DMS 273 (cell line): ENCODE measurements at regions not wholly inside any gene's neighbourhood (a gene's known extent, or its start where the extent isn't known, plus 50 kb on each side); places are given as distances from the start of the nearest gene placed in this dataset.
"Not testable (repeated sequence)": the region's sequence is repeated elsewhere in the genome, so short reads cannot be mapped to it uniquely, and the experiment has no call there.

Experiments used
- DNase-seq: peaks from one replicate; lab custom pipeline; 2025; ENCODE audit not compliant: unreplicated experiment; lab: John Stamatoyannopoulos, UW

GRCh38 chr17:77798031-77798430, 160.5 kb upstream of the TNRC6C start:
- DNase-seq, result no peak

- DNase-seq, result no peak
These were observed 160.0 kb upstream of the TNRC6C start for GRCh38 chr17:77798481-77798880.

- DNase-seq, result peak; percentile 61
These were observed 157.7 kb upstream of the TNRC6C start for GRCh38 chr17:77800816-77801215.

DNA sequence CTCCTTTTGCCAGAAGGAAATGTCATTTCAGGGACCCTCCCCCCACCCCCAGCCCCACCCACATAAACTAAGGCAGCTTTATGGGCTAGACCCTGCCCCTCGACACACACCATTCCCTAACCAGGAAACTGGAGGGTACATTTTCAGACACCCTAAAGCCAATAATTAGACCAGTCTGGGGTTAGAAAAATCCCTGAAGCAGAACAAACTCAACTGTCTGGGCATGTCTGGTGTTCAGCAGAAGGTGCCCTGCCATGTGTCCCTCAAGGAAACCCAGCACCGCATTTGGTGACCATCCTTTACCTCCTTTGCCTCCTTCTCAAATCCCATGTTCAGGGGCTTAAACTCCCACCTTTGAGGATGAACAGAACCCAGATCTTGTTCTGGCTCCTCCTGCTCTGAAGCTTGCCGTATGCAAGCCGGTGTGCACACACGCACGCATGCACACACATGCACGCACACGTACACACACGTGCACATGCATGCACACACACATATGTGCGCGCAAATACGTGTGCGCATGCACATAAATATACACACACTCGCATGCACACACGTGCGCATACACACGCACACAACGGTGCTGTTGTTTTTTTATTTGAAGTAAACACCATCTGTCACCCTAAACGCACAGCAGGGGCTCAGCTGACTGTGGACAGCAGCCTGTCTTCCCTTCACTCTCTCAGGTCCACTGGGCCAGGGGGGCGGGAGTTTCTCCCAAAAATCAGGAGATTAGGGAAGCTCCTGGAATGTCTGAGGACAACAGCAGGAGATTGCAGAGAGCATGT, 156.8 kb upstream of the TNRC6C start:
- peak; percentile 88 for DNase-seq

GRCh38 chr17:77802333-77802615, 156.2 kb upstream of the TNRC6C start:
- DNase-seq, result peak; percentile 88

GRCh38 chr17:77802811-77803220, 155.7 kb upstream of the TNRC6C start:
- DNase-seq, result peak; percentile 88

DNA sequence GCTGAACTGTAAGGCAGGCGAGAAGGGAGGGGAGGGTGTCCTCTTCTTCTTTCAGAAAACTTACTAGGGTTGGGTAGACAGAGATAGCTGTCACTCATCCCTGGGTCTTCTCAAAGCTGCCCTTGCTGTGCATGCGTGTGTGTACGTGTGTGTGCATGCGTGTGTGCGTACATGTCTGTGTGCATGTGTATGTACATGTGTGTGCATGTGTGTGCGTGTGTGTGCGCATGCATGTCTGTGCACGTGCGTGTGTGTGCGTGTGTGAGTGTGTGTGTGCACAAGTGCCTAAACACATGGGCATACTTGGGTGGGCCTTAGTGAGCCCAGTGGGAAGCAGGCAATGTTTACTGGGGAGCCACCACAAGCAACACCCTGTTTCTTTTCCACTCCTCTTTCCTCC, 154.8 kb upstream of the TNRC6C start:
- no peak for DNase-seq

DNA sequence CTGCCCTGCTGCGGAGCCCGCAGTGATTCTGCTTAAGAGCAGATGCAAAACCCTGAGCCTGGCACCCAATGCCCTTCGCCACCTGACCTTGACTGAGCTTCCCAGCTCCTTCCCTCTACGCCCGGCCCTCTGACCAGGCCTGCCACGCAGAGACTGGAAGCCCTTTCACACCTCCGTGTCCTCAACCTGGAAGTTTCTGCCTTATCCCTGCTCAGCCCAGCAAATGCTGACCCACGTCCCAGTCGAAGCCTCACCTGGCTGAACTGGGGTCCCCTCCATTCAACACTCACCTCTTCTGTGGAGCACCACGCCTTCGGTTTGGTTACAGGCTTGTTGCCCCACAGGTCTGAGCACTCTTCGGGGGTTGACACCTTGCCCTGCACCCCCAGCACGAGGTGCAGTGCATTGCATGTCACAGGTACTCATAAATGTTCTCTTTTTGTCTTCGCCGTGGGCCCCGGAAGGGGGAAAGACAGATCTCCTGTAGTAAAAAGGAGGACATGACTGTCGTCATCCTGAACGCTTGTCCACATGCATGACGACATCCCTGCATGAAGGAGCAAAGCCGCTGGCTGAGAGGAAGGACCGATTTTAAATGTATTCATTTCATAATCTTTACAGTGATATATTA, 153.6 kb upstream of the TNRC6C start:
- DNase-seq, result no peak

- DNase-seq, result not testable (repeated sequence)
These were observed 152.5 kb upstream of the TNRC6C start for GRCh38 chr17:77805970-77806369.

DNA sequence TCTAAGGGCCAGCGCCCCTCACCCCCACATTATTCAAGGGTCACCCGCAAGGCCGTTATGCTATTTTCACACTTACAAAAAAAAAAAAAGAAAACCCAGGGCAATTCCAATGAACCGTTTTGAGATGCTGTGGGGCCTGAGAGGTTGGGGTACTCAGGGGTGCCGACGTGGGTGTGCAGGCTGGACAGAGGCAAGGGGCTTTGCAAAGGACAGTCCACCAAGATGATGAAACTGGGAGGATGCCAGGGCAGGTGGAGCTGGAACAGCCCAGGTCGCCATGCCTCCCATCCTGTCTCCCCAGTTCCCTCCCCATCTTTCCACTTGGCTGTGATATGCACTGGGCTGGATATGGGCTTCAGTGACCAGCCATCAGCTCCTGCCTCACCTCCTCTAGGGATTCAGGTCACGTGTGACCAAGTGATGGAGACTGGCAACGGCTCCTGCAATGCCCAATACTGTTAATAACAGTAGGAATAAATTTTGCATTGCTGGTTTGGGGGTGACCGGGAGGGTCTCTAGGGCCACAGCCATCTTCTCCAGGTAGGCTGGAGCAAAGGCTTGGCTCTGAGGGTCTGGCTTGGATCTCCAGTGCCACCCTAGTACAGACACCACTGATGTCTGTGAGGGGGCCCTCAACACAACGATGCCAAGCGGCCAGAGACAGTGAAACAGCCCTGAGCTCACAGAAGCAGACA, 151.3 kb upstream of the TNRC6C start:
- DNase-seq, result no peak

- no peak for DNase-seq
These were observed 150.6 kb upstream of the TNRC6C start for GRCh38 chr17:77807746-77808441.

DNA sequence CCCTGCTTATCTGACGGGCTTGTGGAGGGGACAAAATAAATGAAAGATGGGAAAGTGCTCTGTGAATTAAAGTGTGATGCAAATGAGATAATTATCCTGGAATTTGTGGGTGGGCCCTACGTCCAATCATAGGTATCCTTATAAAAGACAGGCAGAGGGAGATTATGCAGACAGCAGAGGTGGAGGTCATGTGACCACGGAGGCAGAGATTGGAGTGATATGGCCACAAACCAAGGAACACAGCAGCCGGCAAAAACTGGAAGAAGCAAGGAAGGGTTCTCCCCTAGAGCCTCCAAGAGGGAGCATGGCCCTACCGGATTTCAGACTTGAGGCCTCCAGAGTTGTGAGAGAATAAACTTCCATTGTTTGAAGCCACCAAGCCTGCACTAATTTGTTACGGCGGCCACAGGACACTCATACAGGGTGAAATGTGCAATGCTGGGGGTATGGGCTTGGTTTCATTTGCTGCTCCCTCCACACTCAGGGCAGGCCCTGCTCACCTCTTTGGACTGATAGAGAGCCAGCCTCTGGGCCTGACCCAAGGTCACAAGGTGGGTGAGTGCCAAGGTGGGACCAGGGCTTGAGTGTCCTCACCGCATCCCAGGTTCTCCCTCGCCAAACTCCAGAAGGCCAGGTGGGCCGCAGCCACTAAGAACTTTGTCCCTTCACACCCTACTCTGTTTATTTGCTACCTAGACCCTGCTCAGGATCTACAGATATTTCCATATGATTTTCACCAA, 149.6 kb upstream of the TNRC6C start:
- DNase-seq, result no peak

DNA sequence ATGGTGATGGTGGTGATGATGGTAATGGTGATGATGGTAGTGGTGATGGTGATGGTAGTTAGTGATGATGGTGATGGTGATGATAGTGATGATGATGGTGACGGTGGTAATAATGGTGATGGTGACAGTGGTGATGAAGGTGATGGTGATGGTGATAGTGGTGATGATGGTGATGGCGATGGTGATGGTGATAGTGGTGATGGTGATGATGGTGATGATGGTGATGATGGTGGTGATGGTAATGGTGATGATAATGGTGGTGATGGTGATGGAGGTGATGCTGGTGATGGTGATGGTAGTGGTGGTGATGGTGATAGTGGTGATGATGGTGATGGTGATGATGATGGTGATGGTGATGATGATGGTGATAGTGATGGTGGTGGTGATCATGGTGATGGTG, 148.7 kb upstream of the TNRC6C start:
- DNase-seq, result no peak

DNA sequence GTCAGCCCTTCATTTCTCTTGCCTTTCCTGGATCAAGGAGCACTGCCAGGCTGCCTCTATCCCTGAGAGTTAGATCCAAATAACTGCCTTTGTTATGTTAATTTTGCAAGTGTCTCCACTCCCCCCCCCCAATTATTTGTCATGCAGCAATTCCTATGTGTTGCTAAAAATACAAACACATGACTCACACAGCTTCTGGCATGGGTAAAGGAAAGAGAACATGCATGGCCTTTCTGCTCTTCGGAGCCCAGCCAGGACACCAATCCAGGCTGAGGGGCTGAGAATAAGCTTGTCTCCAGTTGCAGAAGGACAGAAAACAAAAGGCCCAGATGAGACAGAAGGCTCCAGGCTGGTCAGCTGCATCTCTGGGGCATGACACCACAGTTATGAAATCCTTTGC, 148.0 kb upstream of the TNRC6C start:
- no peak for DNase-seq

DNA sequence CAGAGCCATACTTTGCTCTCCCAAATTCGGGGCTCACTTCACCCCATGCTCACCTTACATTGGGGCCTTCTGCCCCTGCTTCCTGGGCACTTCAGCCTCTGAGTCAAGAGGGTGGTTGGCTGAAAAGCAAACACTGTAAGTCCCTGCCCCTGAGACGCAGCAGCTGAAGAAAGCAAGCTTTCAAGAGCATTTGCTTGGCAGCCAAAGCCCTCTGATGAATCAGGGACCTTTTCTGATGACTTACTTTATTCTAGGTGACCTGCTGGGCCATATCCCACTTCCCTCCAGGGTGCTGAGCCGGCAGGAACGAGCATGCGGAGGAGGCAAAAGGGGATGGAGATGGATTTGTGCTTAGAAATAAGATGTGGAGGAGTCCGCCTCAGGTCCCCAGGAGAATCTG, 147.0 kb upstream of the TNRC6C start:
- DNase-seq, result no peak

DNA sequence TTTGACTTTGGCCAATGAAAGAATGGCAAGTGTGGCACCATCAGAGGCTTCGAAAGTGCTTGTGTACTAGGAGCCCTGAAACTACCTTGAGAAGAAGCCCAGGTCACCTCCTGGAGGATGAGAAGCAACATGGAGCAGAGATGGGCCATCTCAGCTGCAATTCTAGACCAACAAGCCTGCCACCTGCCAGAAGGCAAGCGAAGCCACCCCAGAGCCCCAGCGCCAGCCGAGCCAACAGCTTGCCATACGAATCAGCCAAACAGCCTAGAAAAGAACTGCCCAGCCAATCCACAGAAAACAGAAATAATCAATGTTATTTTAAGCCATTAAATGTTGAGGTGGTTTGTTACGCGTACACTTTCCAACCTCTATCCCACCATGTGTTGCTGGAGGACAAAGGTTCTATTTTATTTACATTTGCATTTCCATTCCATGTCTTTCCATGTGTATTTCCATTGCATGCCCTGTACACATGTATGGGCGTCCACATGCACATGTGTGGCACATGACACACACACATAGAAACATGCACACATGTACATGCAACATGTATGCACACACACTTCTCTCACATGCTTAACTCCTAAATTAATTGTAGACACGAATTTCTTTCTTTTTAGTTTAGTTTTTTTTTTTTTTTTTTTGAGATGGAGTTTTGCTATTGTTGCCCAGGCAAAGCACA, 144.3 kb upstream of the TNRC6C start:
- DNase-seq, result no peak

DNA sequence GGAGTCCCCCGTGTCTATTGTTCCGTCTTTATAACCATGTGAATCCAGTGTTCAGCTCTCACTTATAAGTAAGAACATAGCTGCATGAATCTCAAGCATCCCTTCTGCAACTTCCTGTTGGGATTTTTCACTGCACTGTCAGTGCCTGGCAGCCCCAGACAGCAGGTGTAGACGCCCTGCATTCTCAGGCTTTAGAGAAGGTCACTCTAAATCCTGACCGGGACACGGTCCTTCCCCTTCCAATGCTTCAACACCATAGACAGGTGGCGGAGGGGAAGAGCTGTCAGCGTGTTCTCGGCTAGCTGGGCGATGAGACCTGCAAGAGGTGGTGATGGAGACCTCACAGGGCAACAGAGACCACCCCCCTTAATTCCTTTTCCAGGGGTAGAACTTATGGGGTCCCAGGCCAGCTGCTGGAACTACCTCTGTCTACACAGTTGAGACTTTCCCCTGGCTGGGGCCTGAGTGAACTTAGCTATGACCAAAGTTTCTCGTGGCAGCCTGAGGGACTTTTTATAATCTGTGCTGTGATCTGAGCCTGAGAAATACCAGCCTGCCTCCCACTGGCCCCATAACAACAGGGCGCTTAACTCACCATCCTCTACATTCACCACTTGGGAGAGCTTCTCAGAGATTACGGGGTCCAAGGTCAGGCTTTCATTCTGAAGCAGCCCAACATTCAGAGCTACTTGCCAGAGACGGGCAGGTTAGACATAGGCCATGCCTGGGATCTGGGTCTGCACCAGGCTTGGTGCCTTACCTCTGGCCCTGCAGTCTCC, 143.2 kb upstream of the TNRC6C start:
- no peak for DNase-seq

GRCh38 chr17:77817953-77818352, 140.6 kb upstream of the TNRC6C start:
- no peak for DNase-seq

DNA sequence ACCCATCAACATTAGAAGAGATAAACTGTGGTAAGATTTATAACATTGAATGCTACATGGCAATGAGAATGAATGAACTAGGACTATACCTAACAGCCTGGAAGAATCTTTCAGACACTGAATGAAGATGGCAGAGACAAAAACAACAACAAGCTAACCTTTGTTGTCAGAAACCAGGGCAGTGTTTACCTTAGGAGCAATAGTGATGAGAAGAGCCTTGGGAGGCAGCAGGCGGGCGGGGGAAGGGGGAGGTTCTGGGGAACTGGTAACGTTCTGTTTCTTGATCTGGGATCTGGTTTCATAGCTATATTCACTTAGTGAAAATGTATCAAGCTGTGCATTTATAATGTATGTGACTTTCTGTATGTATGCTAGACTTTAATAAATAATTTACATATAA, 139.0 kb upstream of the TNRC6C start:
- peak; percentile 30 for DNase-seq

- DNase-seq, result peak; percentile 29
These were observed 137.4 kb upstream of the TNRC6C start for GRCh38 chr17:77821114-77821513.
